ENCODE measurements at regions not wholly inside any gene's neighbourhood (a gene's known extent, or its start where the extent isn't known, plus 50 kb on each side); places are given as distances from the start of the nearest gene placed in this dataset.

GRCh38 chr6:144724818-144725217, 439.7 kb downstream of the UTRN start:
- TF ChIP-seq MAX (IDR thresholded peaks at IDR 0.05): no peak
- TF ChIP-seq, protein P1, sequence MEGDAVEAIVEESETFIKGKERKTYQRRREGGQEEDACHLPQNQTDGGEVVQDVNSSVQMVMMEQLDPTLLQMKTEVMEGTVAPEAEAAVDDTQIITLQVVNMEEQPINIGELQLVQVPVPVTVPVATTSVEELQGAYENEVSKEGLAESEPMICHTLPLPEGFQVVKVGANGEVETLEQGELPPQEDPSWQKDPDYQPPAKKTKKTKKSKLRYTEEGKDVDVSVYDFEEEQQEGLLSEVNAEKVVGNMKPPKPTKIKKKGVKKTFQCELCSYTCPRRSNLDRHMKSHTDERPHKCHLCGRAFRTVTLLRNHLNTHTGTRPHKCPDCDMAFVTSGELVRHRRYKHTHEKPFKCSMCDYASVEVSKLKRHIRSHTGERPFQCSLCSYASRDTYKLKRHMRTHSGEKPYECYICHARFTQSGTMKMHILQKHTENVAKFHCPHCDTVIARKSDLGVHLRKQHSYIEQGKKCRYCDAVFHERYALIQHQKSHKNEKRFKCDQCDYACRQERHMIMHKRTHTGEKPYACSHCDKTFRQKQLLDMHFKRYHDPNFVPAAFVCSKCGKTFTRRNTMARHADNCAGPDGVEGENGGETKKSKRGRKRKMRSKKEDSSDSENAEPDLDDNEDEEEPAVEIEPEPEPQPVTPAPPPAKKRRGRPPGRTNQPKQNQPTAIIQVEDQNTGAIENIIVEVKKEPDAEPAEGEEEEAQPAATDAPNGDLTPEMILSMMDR (IDR thresholded peaks at IDR 0.05; ENCODE audit: low read depth, low read length, missing input control): no peak
- TF ChIP-seq JUND (IDR thresholded peaks at IDR 0.05): no peak
- TF ChIP-seq HNF4A (conservative IDR thresholded peaks at IDR 0.05): no peak

Measured in liver (tissue), 3 donors.